Keratinocyte (primary cell): ENCODE measurements at regions not wholly inside any gene's neighbourhood (a gene's known extent, or its start where the extent isn't known, plus 50 kb on each side); places are given as distances from the start of the nearest gene placed in this dataset.

Experiments used
- DNase-seq: peaks from one replicate; pipeline ENCODE4 v3.0.0-alpha.2; 2011; ENCODE audit warnings: low read depth, missing footprints, low spot score
- FAIRE-seq: peaks from 2 replicates; lab custom pipeline; 2011; peaks lifted over from hg19 to GRCh38; lab: Jason Lieb, UNC
- H2AFZ ChIP-seq: 2 replicates; pipeline ENCODE4 v1.6.0; 2012; ENCODE audit warnings: low read length, control low read depth, inconsistent platforms; ENCODE audit not compliant: control insufficient read depth
- H3K27ac ChIP-seq: 2 replicates; pipeline ENCODE4 v1.5.1; 2011; ENCODE audit warnings: low read length; ENCODE audit not compliant: control insufficient read depth, insufficient read depth
- H3K27me3 ChIP-seq: 3 replicates; pipeline ENCODE4 v1.6.0; 2011; ENCODE audit warnings: low read length; ENCODE audit not compliant: control insufficient read depth, insufficient read depth; ENCODE audit errors: extremely low read depth
- H3K36me3 ChIP-seq, 2 experiments: 2 replicates in 1 of 2; 3 replicates in 1 of 2; pipeline ENCODE4 v1.5.1; 2011; ENCODE audit warnings: low read length in 2 of 2, mild to moderate bottlenecking in 1 of 2; ENCODE audit not compliant: control insufficient read depth in 2 of 2, insufficient read depth in 2 of 2; ENCODE audit errors: extremely low read depth in 1 of 2
- H3K4me1 ChIP-seq: 3 replicates; pipeline ENCODE4 v1.5.1; 2011; ENCODE audit warnings: low read length; ENCODE audit not compliant: control insufficient read depth, insufficient read depth; ENCODE audit errors: extremely low read depth
- H3K4me2 ChIP-seq: 3 replicates; pipeline ENCODE4 v1.6.0; 2011; ENCODE audit warnings: low read depth, low read length; ENCODE audit not compliant: control insufficient read depth, insufficient read depth; ENCODE audit errors: extremely low read depth
- H3K4me3 ChIP-seq, 3 experiments: fragments of 200-600 bp in 1 of 3; sonication (generic) in 1 of 3; 2 replicates in 2 of 3; 3 replicates in 1 of 3; pipeline ENCODE4 v1.5.1; 2011 to 2016; ENCODE audit warnings: low read length in 3 of 3, mild to moderate bottlenecking in 3 of 3, control low read depth in 2 of 3, inconsistent platforms in 1 of 3, low read depth in 1 of 3, mixed read lengths in 1 of 3, mixed run types in 1 of 3, moderate library complexity in 1 of 3; ENCODE audit not compliant: control insufficient read depth in 2 of 3, insufficient read depth in 2 of 3; ENCODE audit errors: extremely low read depth in 1 of 3
- H3K79me2 ChIP-seq: 2 replicates; pipeline ENCODE4 v1.6.0; 2012; ENCODE audit warnings: low read length; ENCODE audit not compliant: control insufficient read depth, insufficient read depth
- H3K9ac ChIP-seq: 3 replicates; pipeline ENCODE4 v1.6.0; 2011; ENCODE audit warnings: low read length; ENCODE audit not compliant: control insufficient read depth, insufficient read depth; ENCODE audit errors: extremely low read depth
- H3K9me1 ChIP-seq: 3 replicates; pipeline ENCODE4 v1.6.0; 2011; ENCODE audit warnings: low read length; ENCODE audit not compliant: control insufficient read depth, insufficient read depth; ENCODE audit errors: extremely low read depth
- H3K9me3 ChIP-seq: 2 replicates; pipeline ENCODE4 v1.5.1; 2012; ENCODE audit warnings: low read depth, low read length; ENCODE audit not compliant: control insufficient read depth
- H4K20me1 ChIP-seq: 3 replicates; pipeline ENCODE4 v1.6.0; 2011; ENCODE audit warnings: low read length; ENCODE audit not compliant: control insufficient read depth, insufficient read depth; ENCODE audit errors: extremely low read depth
- CTCF ChIP-seq, 3 experiments: IDR thresholded peaks in 1 of 3; conservative IDR thresholded peaks in 1 of 3; optimal IDR thresholded peaks in 1 of 3; 2 replicates in 2 of 3; 3 replicates in 1 of 3; pipeline versions ENCODE3 to v1.5.1; 2011; ENCODE audit warnings: low read length in 3 of 3, mild to moderate bottlenecking in 3 of 3, moderate library complexity in 2 of 3, control low read depth in 1 of 3, inconsistent platforms in 1 of 3; ENCODE audit not compliant: insufficient read depth in 2 of 3; ENCODE audit errors: extremely low read depth in 1 of 3
- EZH2 ChIP-seq: IDR thresholded peaks from one replicate; pipeline ENCODE4 v1.6.1; 2012; ENCODE audit warnings: inconsistent platforms, mild to moderate bottlenecking, low read length, moderate library complexity
- dilution Hi-C: fragments of 300-500 bp; cut with MboI; formaldehyde crosslinking; loops from one replicate; pipeline ENCODE4 v1.7.0; 2020; ENCODE audit warnings: low sequenced_read_pairs; ENCODE audit not compliant: extremely low pct_ligation_motif_present

- no peak for TF ChIP-seq EZH2
- no peak for TF ChIP-seq CTCF (optimal IDR thresholded peaks at IDR 0.05 in 1 of 3, IDR thresholded peaks at IDR 0.05 in 1 of 3, conservative IDR thresholded peaks at IDR 0.05 in 1 of 3; ENCODE audit: extremely low read depth in 1 of 3, insufficient read depth in 2 of 3, low read length in 3 of 3)
- no peak overlapping the region for H3K4me2 ChIP-seq
- no peaks in the 10 kb centered on the region for H4K20me1 ChIP-seq
- no peaks in the 10 kb centered on the region for H3K9me1 ChIP-seq
- no peaks in the 10 kb centered on the region for H3K27me3 ChIP-seq
- no peak overlapping the region for H3K9ac ChIP-seq
- no peaks in the 10 kb centered on the region for H3K79me2 ChIP-seq
- FAIRE-seq (no peak), DNase-seq (no peak)
- dilution Hi-C loops: no loop called here
- no peaks in the 10 kb centered on the region for H3K4me1 ChIP-seq
- H3K36me3 ChIP-seq: no peaks in the 10 kb centered on the region
- no peak overlapping the region for H3K4me3 ChIP-seq
- no peak overlapping the region for H3K27ac ChIP-seq
- H3K9me3 ChIP-seq: no peaks in the 10 kb centered on the region
- H2AFZ ChIP-seq: no peak overlapping the region
These were observed 104.2 kb upstream of the PDE10A start for GRCh38 chr6:165767228-165767627.

GRCh38 chr6:165766457-165766856 is 103.4 kb upstream of the PDE10A start:
- TF ChIP-seq CTCF (optimal IDR thresholded peaks at IDR 0.05 in 1 of 3, IDR thresholded peaks at IDR 0.05 in 1 of 3, conservative IDR thresholded peaks at IDR 0.05 in 1 of 3; ENCODE audit: extremely low read depth in 1 of 3, insufficient read depth in 2 of 3, low read length in 3 of 3) (no peak), EZH2 (no peak)
- Histone ChIP-seq H3K9ac (no peak overlapping the region), H3K79me2 (no peaks in the 10 kb centered on the region), H3K36me3 (no peaks in the 10 kb centered on the region), H3K27ac (no peak overlapping the region), H3K9me3 (no peaks in the 10 kb centered on the region), H3K4me3 (no peak overlapping the region), H3K9me1 (no peaks in the 10 kb centered on the region), H3K27me3 (no peaks in the 10 kb centered on the region), H4K20me1 (no peaks in the 10 kb centered on the region), H3K4me1 (no peaks in the 10 kb centered on the region), H3K4me2 (no peak overlapping the region), H2AFZ (no peak overlapping the region)
- DNase-seq (no peak), FAIRE-seq (no peak)
- dilution Hi-C loops: no loop called here
